HEK293T (cell line): ENCODE measurements at regions not wholly inside any gene's neighbourhood (a gene's known extent, or its start where the extent isn't known, plus 50 kb on each side); places are given as distances from the start of the nearest gene placed in this dataset.

Source experiments
- BHLHE40 ChIP-seq: fragments of 450-650 bp; IDR thresholded peaks from 2 replicates; pipeline ENCODE4 v1.6.1; 2016; ENCODE audit warnings: mild to moderate bottlenecking, moderate library complexity, borderline replicate concordance
- FOXA1 ChIP-seq: fragments of 450-650 bp; IDR thresholded peaks from 2 replicates; pipeline ENCODE4 v1.6.1; 2016; ENCODE audit warnings: mild to moderate bottlenecking
- FOXK2 ChIP-seq: fragments of 450-650 bp; IDR thresholded peaks from 2 replicates; pipeline ENCODE4 v1.6.1; 2016; ENCODE audit warnings: mild to moderate bottlenecking
- FOXM1 ChIP-seq: fragments of 450-650 bp; IDR thresholded peaks from 2 replicates; pipeline ENCODE4 v1.6.1; 2017; ENCODE audit warnings: mild to moderate bottlenecking, borderline replicate concordance
- HDGF ChIP-seq: fragments of 450-650 bp; IDR thresholded peaks from 2 replicates; pipeline ENCODE4 v1.6.1; 2017; ENCODE audit warnings: antibody characterized with exemption, borderline replicate concordance
- LEF1 ChIP-seq: fragments of 450-650 bp; IDR thresholded peaks from 2 replicates; pipeline ENCODE4 v1.6.1; 2017; ENCODE audit warnings: mild to moderate bottlenecking, borderline replicate concordance
- NFRKB ChIP-seq: fragments of 450-650 bp; IDR thresholded peaks from 2 replicates; pipeline ENCODE4 v1.6.1; 2016; ENCODE audit warnings: mild to moderate bottlenecking, moderate library complexity
- SP1 ChIP-seq: fragments of 450-650 bp; IDR thresholded peaks from 2 replicates; pipeline ENCODE4 v1.6.1; 2017
- SUZ12 ChIP-seq: fragments of 450-650 bp; IDR thresholded peaks from 2 replicates; pipeline ENCODE4 v1.6.1; 2016; ENCODE audit warnings: mild to moderate bottlenecking
- ZNF384 ChIP-seq: fragments of 450-650 bp; IDR thresholded peaks from 2 replicates; pipeline ENCODE4 v1.6.1; 2016

GRCh38 chr4:33746979-33747378, 2497.3 kb downstream of the ARAP2 start:
- TF ChIP-seq LEF1 (no peak), FOXM1 (no peak), ZNF384 (no peak), BHLHE40 (no peak), NFRKB (no peak), SP1 (no peak), FOXK2 (no peak), SUZ12 (no peak), HDGF (no peak), FOXA1 (no peak)
